A549 (cell line): ENCODE measurements at regions not wholly inside any gene's neighbourhood (a gene's known extent, or its start where the extent isn't known, plus 50 kb on each side); places are given as distances from the start of the nearest gene placed in this dataset.

Source experiments
- ATAC-seq, 2 experiments: fragments of 200-7000 bp in 1 of 2; fragments of >200 bp in 1 of 2; cut with Nextera tagmentation in 1 of 2; cut with Tn5 transposase in 1 of 2; 3 replicates each; pipeline versions ENCODE4 v1.8.0 to v1.9.1; 2018 to 2020; ENCODE audit warnings: mild to moderate bottlenecking in 1 of 2, moderate library complexity in 1 of 2
- CTCF ChIA-PET: fragments of 300-600 bp; sonication (Branson Sonifier 250); formaldehyde crosslinking; extraction: SDS; loops from one replicate; lab custom pipeline; 2021; ENCODE audit warnings: antibody characterized with exemption, inconsistent platforms; lab: Yijun Ruan, JAX
- POLR2A ChIA-PET: fragments of 350-600 bp; formaldehyde crosslinking; extraction: SDS; loops from one replicate; lab custom pipeline; 2021; ENCODE audit warnings: antibody characterized with exemption, inconsistent platforms; lab: Yijun Ruan, JAX
- DNase-seq, 2 experiments: peaks; one replicate each; pipeline versions ENCODE4 v3.0.0 to v3.0.0-alpha.2; 2011 to 2016; ENCODE audit warnings: low read depth in 1 of 2, low spot score in 1 of 2
- FAIRE-seq: peaks from 2 replicates; lab custom pipeline; 2011; peaks lifted over from hg19 to GRCh38; lab: Jason Lieb, UNC
- H3K27ac ChIP-seq, 2 experiments: fragments of >200 bp; sonication (Bioruptor Twin); formaldehyde crosslinking; 3 replicates each; pipeline ENCODE4 v1.5.1; 2016 to 2017
- H3K4me1 ChIP-seq: fragments of >200 bp; sonication (Bioruptor Twin); formaldehyde crosslinking; 3 replicates; pipeline ENCODE4 v1.6.1; 2016
- H3K4me2 ChIP-seq: fragments of >200 bp; sonication (Bioruptor Twin); formaldehyde crosslinking; 3 replicates; pipeline ENCODE4 v1.6.1; 2016
- H3K4me3 ChIP-seq: fragments of >200 bp; sonication (Bioruptor Twin); formaldehyde crosslinking; 3 replicates; pipeline ENCODE4 v1.5.1; 2016
- H3K9me3 ChIP-seq: fragments of >200 bp; sonication (Bioruptor Twin); formaldehyde crosslinking; 3 replicates; pipeline ENCODE4 v1.6.1; 2016
- CBX8 ChIP-seq: fragments of 200-600 bp; sonication (generic); IDR thresholded peaks from 2 replicates; pipeline ENCODE4 v1.6.1; 2016
- CEBPB ChIP-seq, 2 experiments: fragments of >200 bp in 1 of 2; sonication (Bioruptor Twin) in 1 of 2; formaldehyde crosslinking in 1 of 2; IDR thresholded peaks; 2 replicates each; pipeline ENCODE4 v1.6.1; 2012 to 2016
- CHD4 ChIP-seq: fragments of 200-600 bp; sonication (generic); IDR thresholded peaks from 2 replicates; pipeline ENCODE4 v1.6.1; 2016; ENCODE audit warnings: antibody characterized with exemption, mild to moderate bottlenecking, borderline replicate concordance
- EHMT2 ChIP-seq: fragments of 200-600 bp; sonication (generic); IDR thresholded peaks from 2 replicates; pipeline ENCODE4 v1.6.1; 2016; ENCODE audit warnings: antibody characterized with exemption, low read depth, mild to moderate bottlenecking, moderate library complexity
- EP300 ChIP-seq, 2 experiments: fragments of >200 bp; sonication (Bioruptor Twin); formaldehyde crosslinking; IDR thresholded peaks; 2 replicates in 1 of 2; 3 replicates in 1 of 2; pipeline ENCODE4 v1.6.1; 2016 to 2017
- FOXS1 ChIP-seq: fragments of 250-450 bp; sonication (Bioruptor Pico); IDR thresholded peaks from 2 replicates; pipeline ENCODE4 v1.5.0; 2020; ENCODE audit warnings: mild to moderate bottlenecking, moderate library complexity
- GATA3 ChIP-seq: IDR thresholded peaks from 2 replicates; pipeline ENCODE4 v1.6.1; 2012; ENCODE audit warnings: borderline replicate concordance
- HEYL ChIP-seq: fragments of 250-450 bp; sonication (Bioruptor Pico); IDR thresholded peaks from 2 replicates; pipeline ENCODE4 v1.8.0; 2021; ENCODE audit warnings: mild to moderate bottlenecking, moderate library complexity
- HOXB13 ChIP-seq: fragments of 250-450 bp; sonication (Bioruptor Pico); IDR thresholded peaks from 2 replicates; pipeline ENCODE4 v1.5.0; 2020; ENCODE audit warnings: low read depth, mild to moderate bottlenecking, moderate library complexity
- JUN ChIP-seq, 2 experiments: fragments of >200 bp; sonication (Bioruptor Twin); formaldehyde crosslinking; IDR thresholded peaks; 2 replicates in 1 of 2; 3 replicates in 1 of 2; pipeline ENCODE4 v1.6.1; 2016 to 2017
- JUNB ChIP-seq: fragments of >200 bp; sonication (Bioruptor Twin); formaldehyde crosslinking; IDR thresholded peaks from 2 replicates; pipeline ENCODE4 v1.6.1; 2016
- KDM1A ChIP-seq: fragments of 200-600 bp; sonication (generic); IDR thresholded peaks from 2 replicates; pipeline ENCODE4 v1.6.1; 2016; ENCODE audit warnings: low read depth, mild to moderate bottlenecking
- MYC ChIP-seq: IDR thresholded peaks from 2 replicates; pipeline ENCODE4 v1.6.1; 2012; ENCODE audit warnings: mild to moderate bottlenecking, inconsistent platforms, low read length, improper control_type of control experiment, borderline replicate concordance
- NFE2L2 ChIP-seq: fragments of 150-350 bp; conservative IDR thresholded peaks from 2 replicates; pipeline ENCODE4 v1.6.1; 2014; ENCODE audit warnings: low read length
- PHF8 ChIP-seq: fragments of 200-600 bp; sonication (generic); IDR thresholded peaks from 2 replicates; pipeline ENCODE4 v1.6.1; 2016; ENCODE audit warnings: low read depth, mild to moderate bottlenecking, antibody characterized with exemption, moderate library complexity, borderline replicate concordance
- POLR2A ChIP-seq: IDR thresholded peaks from 2 replicates; pipeline ENCODE4 v1.6.1; 2012; ENCODE audit warnings: mild to moderate bottlenecking, low read length
- POLR2AphosphoS2 ChIP-seq: conservative IDR thresholded peaks from 2 replicates; pipeline ENCODE4 v1.6.1; 2012; ENCODE audit warnings: low read length, improper control_type of control experiment, inconsistent platforms
- RAD21 ChIP-seq, 2 experiments: fragments of >200 bp in 1 of 2; sonication (Bioruptor Twin) in 1 of 2; formaldehyde crosslinking in 1 of 2; IDR thresholded peaks in 1 of 2; conservative IDR thresholded peaks in 1 of 2; 2 replicates in 1 of 2; 3 replicates in 1 of 2; pipeline ENCODE4 v1.6.1; 2012 to 2018; ENCODE audit warnings: inconsistent platforms in 1 of 2
- RCOR1 ChIP-seq: fragments of 150-350 bp; IDR thresholded peaks from 2 replicates; pipeline ENCODE4 v1.6.1; 2014; ENCODE audit warnings: antibody characterized with exemption, low read length, low read depth
- RNF2 ChIP-seq: fragments of 200-600 bp; sonication (generic); IDR thresholded peaks from 2 replicates; pipeline ENCODE4 v1.6.1; 2016; ENCODE audit warnings: low read depth, mild to moderate bottlenecking, antibody characterized with exemption, moderate library complexity, borderline replicate concordance
- SREBF2 ChIP-seq: fragments of 450-650 bp; IDR thresholded peaks from 2 replicates; pipeline ENCODE4 v1.6.1; 2014; ENCODE audit warnings: mild to moderate bottlenecking, moderate library complexity
- ZNF302 ChIP-seq: fragments of 250-450 bp; sonication (Bioruptor Pico); IDR thresholded peaks from 2 replicates; pipeline ENCODE4 v1.9.0; 2021; ENCODE audit warnings: inconsistent platforms, mild to moderate bottlenecking, moderate library complexity
- ZSCAN20 ChIP-seq: fragments of 250-450 bp; sonication (Bioruptor Pico); IDR thresholded peaks from 2 replicates; pipeline ENCODE4 v1.8.0; 2022; ENCODE audit warnings: mild to moderate bottlenecking, moderate library complexity
- WGBS: methylation state at CpG from one replicate; pipeline ENCODE4 v1.1.6; 2017; ENCODE audit errors: missing lambda C conversion rate; 5-methylcytosine and 5-hydroxymethylcytosine counted together
- TF ChIP-seq, protein P1 (sequence below): IDR thresholded peaks from 2 replicates; pipeline ENCODE4 v1.6.1; 2012; ENCODE audit warnings: low read depth, borderline replicate concordance
- TF ChIP-seq, protein P2 (sequence below): fragments of >200 bp; sonication (Bioruptor Twin); formaldehyde crosslinking; IDR thresholded peaks from 2 replicates; pipeline ENCODE4 v1.6.1; 2016
- TF ChIP-seq, protein P3 (sequence below): IDR thresholded peaks from 2 replicates; pipeline ENCODE4 v1.6.1; 2012

DNA sequence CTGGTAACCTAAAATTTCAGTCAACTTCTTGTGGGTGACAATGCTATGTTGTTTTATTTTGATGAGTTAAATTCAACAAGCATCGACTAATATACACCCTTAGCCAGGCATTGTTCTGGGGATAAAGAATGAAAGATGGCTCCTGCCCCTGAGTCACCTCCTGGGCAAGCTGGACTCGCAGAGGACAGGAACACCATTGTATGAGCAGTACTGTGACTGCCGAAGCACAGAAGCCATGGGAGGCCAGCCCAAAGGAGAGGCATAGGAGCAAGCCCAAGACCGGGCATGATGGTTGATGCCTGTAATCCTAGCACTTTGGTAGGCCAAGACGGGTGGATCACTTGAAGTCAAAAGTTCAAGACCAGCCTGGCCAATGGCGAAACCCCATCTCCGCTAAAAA lies 555.2 kb downstream of the OMA1 start:
- CTCF ChIA-PET = no interaction called here
- POLR2A ChIA-PET = no interaction called here
- 6% methylated on average over 4 of the region's 7 CpGs for whole genome bisulfite sequencing
- DNase-seq (no peak), FAIRE-seq (no peak), ATAC-seq (no peak)
- no peak overlapping the region for H3K4me2 ChIP-seq
- H3K4me1 ChIP-seq = no peaks in the 10 kb centered on the region
- H3K27ac ChIP-seq = no peak overlapping the region
- no peaks in the 10 kb centered on the region for H3K9me3 ChIP-seq
- TF ChIP-seq HOXB13 (no peak), ZNF302 (CRISPR knock-in tag) (no peak), JUN (IDR thresholded peaks at IDR 0.05) (no peak), JUNB (no peak), CEBPB (IDR thresholded peaks at IDR 0.05) (no peak), NFE2L2 (no peak), CHD4 (no peak), KDM1A (no peak), GATA3 (no peak), ZSCAN20 (no peak), EHMT2 (no peak), POLR2A (no peak), POLR2AphosphoS2 (no peak), RNF2 (no peak), RAD21 (conservative IDR thresholded peaks at IDR 0.05 in 1 of 2, IDR thresholded peaks at IDR 0.05 in 1 of 2) (no peak), SREBF2 (no peak)
- TF ChIP-seq, protein P1, sequence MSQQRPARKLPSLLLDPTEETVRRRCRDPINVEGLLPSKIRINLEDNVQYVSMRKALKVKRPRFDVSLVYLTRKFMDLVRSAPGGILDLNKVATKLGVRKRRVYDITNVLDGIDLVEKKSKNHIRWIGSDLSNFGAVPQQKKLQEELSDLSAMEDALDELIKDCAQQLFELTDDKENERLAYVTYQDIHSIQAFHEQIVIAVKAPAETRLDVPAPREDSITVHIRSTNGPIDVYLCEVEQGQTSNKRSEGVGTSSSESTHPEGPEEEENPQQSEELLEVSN = no peak
- TF ChIP-seq, protein P2, sequence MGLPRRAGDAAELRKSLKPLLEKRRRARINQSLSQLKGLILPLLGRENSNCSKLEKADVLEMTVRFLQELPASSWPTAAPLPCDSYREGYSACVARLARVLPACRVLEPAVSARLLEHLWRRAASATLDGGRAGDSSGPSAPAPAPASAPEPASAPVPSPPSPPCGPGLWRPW = no peak
- TF ChIP-seq, protein P3, sequence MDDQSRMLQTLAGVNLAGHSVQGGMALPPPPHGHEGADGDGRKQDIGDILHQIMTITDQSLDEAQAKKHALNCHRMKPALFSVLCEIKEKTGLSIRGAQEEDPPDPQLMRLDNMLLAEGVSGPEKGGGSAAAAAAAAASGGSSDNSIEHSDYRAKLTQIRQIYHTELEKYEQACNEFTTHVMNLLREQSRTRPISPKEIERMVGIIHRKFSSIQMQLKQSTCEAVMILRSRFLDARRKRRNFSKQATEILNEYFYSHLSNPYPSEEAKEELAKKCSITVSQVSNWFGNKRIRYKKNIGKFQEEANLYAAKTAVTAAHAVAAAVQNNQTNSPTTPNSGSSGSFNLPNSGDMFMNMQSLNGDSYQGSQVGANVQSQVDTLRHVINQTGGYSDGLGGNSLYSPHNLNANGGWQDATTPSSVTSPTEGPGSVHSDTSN = no peak
- H3K4me3 ChIP-seq = no peak overlapping the region

DNA sequence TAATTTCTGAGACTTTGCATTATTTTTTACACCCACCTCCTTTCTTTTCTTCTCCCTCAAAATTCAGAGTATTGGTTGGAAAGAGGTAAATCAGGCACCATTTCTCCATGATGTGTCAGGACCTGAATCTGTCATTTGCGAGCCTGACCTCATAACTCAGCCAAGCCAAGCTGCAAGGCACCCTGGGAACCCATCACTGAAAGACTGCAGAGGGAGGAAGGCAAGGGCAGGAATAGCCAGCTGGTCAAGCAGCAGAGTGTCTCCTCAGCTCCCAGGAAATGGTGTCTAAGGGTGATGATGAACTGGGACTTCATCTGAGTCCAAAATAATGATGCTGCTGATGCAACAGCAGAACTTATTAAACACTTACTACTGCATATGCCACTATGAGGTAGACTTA lies 556.6 kb downstream of the OMA1 start:
- WGBS = 0% methylated on average over 1 of the region's 1 CpG
- ATAC-seq = no peak
- ChIA-PET POLR2A (no interaction called here), CTCF (no interaction called here)
- H3K4me2 ChIP-seq = no peak overlapping the region
- H3K4me3 ChIP-seq = no peak overlapping the region
- no peak for FAIRE-seq
- H3K9me3 ChIP-seq = no peaks in the 10 kb centered on the region
- no peak for DNase-seq
- TF ChIP-seq CEBPB (IDR thresholded peaks at IDR 0.05) (no peak), CBX8 (no peak), RNF2 (no peak), HEYL (CRISPR knock-in tag) (no peak), FOXS1 (CRISPR knock-in tag) (no peak), CHD4 (no peak), MYC (no peak), PHF8 (no peak), RCOR1 (no peak), EP300 (IDR thresholded peaks at IDR 0.05) (no peak)
- TF ChIP-seq, protein P1 = no peak
- no peaks in the 10 kb centered on the region for H3K4me1 ChIP-seq
- no peak overlapping the region for H3K27ac ChIP-seq
